IMR-90 (cell line): ENCODE measurements at regions not wholly inside any gene's neighbourhood (a gene's known extent, or its start where the extent isn't known, plus 50 kb on each side); places are given as distances from the start of the nearest gene placed in this dataset.

Experiments used
- ATAC-seq: fragments of 200-7000 bp; cut with Tn5 transposase; 2 replicates; pipeline ENCODE4 v1.9.1; 2020; ENCODE audit warnings: low read depth, mild to moderate bottlenecking, moderate library complexity
- BruUV-seq: library from RNA; stranded (reverse); fragments of 400-500 nt; replicated peaks from 2 replicates; lab custom pipeline; 2021; lab: Mats Ljungman, UMichigan
- CTCF ChIA-PET: fragments of 300-600 bp; formaldehyde crosslinking; extraction: SDS; loops from one replicate; lab custom pipeline; 2021; ENCODE audit warnings: antibody characterized with exemption; lab: Yijun Ruan, JAX
- POLR2A ChIA-PET: fragments of 300-600 bp; sonication (Branson Sonifier 250); formaldehyde crosslinking; loops from one replicate; lab custom pipeline; 2022; ENCODE audit warnings: antibody characterized with exemption; ENCODE audit not compliant: unreplicated experiment; lab: Charles Lee
- DNase-seq: peaks from one replicate; pipeline ENCODE4 v3.0.0; 2013
- H2AFZ ChIP-seq: replicated peaks from 2 replicates; pipeline ENCODE3; 2013; ENCODE audit warnings: low read length, mild to moderate bottlenecking; ENCODE audit not compliant: poor library complexity
- H2AK5ac ChIP-seq: 2 replicates; pipeline ENCODE4 v1.6.1; 2013; ENCODE audit warnings: low read depth, low read length, inconsistent platforms
- H2AK9ac ChIP-seq: replicated peaks from 2 replicates; pipeline ENCODE3; 2013; ENCODE audit warnings: mild to moderate bottlenecking, low read depth, low read length, moderate library complexity; ENCODE audit not compliant: poor library complexity
- H2BK120ac ChIP-seq: 2 replicates; pipeline ENCODE4 v1.6.1; 2013; ENCODE audit warnings: low read depth, low read length, inconsistent platforms
- H2BK15ac ChIP-seq: 3 replicates; pipeline ENCODE4 v1.6.1; 2013; ENCODE audit warnings: low read depth, low read length, inconsistent platforms
- H2BK20ac ChIP-seq: 2 replicates; pipeline ENCODE4 v1.6.1; 2013; ENCODE audit warnings: low read depth, mild to moderate bottlenecking, inconsistent platforms, low read length, moderate library complexity
- H2BK5ac ChIP-seq: 2 replicates; pipeline ENCODE4 v1.6.1; 2013; ENCODE audit warnings: mild to moderate bottlenecking, low read depth, low read length, inconsistent platforms; ENCODE audit not compliant: poor library complexity, severe bottlenecking
- H3K14ac ChIP-seq: replicated peaks from 2 replicates; pipeline ENCODE4 v1.6.1; 2013; ENCODE audit warnings: low read depth, low read length, inconsistent platforms
- H3K18ac ChIP-seq: 2 replicates; pipeline ENCODE4 v1.6.1; 2013; ENCODE audit warnings: low read depth, low read length, control low read depth
- H3K23ac ChIP-seq: 2 replicates; pipeline ENCODE4 v1.6.1; 2013; ENCODE audit warnings: low read depth, low read length, inconsistent platforms
- H3K27ac ChIP-seq: 2 replicates; pipeline ENCODE4 v1.5.1; 2013; ENCODE audit warnings: mild to moderate bottlenecking, control low read depth, low read length; ENCODE audit not compliant: insufficient read depth
- H3K27me3 ChIP-seq: 2 replicates; pipeline ENCODE4 v1.6.1; 2013; ENCODE audit warnings: low read length; ENCODE audit not compliant: control insufficient read depth, insufficient read depth
- H3K36me3 ChIP-seq: 2 replicates; pipeline ENCODE4 v1.6.1; 2013; ENCODE audit warnings: low read length, mixed read lengths; ENCODE audit not compliant: control insufficient read depth, insufficient read depth
- H3K4ac ChIP-seq: 2 replicates; pipeline ENCODE4 v1.6.1; 2013; ENCODE audit warnings: low read depth, low read length, inconsistent platforms
- H3K4me1 ChIP-seq: 2 replicates; pipeline ENCODE4 v1.6.1; 2013; ENCODE audit warnings: low read length, mixed read lengths; ENCODE audit not compliant: control insufficient read depth, insufficient read depth
- H3K4me2 ChIP-seq: 2 replicates; pipeline ENCODE4 v1.6.1; 2013; ENCODE audit warnings: low read depth, mild to moderate bottlenecking, control low read depth, low read length, moderate library complexity
- H3K4me3 ChIP-seq: 2 replicates; pipeline ENCODE4 v1.5.1; 2013; ENCODE audit warnings: low read depth, mild to moderate bottlenecking, control low read depth, low read length, moderate library complexity; ENCODE audit not compliant: insufficient read depth
- H3K56ac ChIP-seq: 2 replicates; pipeline ENCODE4 v1.6.1; 2013; ENCODE audit warnings: low read length, inconsistent platforms; ENCODE audit not compliant: insufficient read depth; ENCODE audit errors: extremely low read depth
- H3K79me1 ChIP-seq, 2 experiments: 2 replicates each; pipeline ENCODE4 v1.6.1; 2013; ENCODE audit warnings: low read length in 2 of 2, inconsistent platforms in 1 of 2, low read depth in 1 of 2
- H3K9ac ChIP-seq: 2 replicates; pipeline ENCODE4 v1.6.1; 2013; ENCODE audit warnings: low read depth, low read length, control low read depth
- H3K9me1 ChIP-seq: 2 replicates; pipeline ENCODE4 v1.6.1; 2013; ENCODE audit warnings: low read length, inconsistent platforms; ENCODE audit not compliant: insufficient read depth
- H3K9me3 ChIP-seq: 2 replicates; pipeline ENCODE4 v1.6.1; 2013; ENCODE audit warnings: low read length; ENCODE audit not compliant: control insufficient read depth, insufficient read depth
- H4K20me1 ChIP-seq: 2 replicates; pipeline ENCODE4 v1.6.1; 2013; ENCODE audit warnings: low read length, inconsistent platforms; ENCODE audit not compliant: insufficient read depth
- H4K5ac ChIP-seq: 2 replicates; pipeline ENCODE4 v1.6.1; 2013; ENCODE audit warnings: mild to moderate bottlenecking, low read depth, low read length, control low read depth
- H4K8ac ChIP-seq, 2 experiments: 2 replicates each; pipeline ENCODE4 v1.6.1; 2013; ENCODE audit warnings: low read depth in 2 of 2, low read length in 2 of 2, control low read depth in 1 of 2, inconsistent platforms in 1 of 2
- H4K91ac ChIP-seq: 2 replicates; pipeline ENCODE4 v1.6.1; 2013; ENCODE audit warnings: low read depth, low read length, inconsistent platforms; ENCODE audit not compliant: insufficient read depth
- MAFK ChIP-seq: IDR thresholded peaks from 2 replicates; pipeline ENCODE4 v1.6.1; 2012; ENCODE audit warnings: low read depth, low read length, improper control_type of control experiment
- RAD21 ChIP-seq: IDR thresholded peaks from 2 replicates; pipeline ENCODE4 v1.6.1; 2012; ENCODE audit warnings: low read length, improper control_type of control experiment
- WGBS, 2 experiments: methylation state at CpG; one replicate each; pipeline versions ENCODE4 v1.1.5 to v1.1.7; 2013; ENCODE audit warnings: missing lambda C conversion rate in 2 of 2; ENCODE audit not compliant: insufficient read length in 1 of 2; ENCODE audit errors: extremely low coverage in 2 of 2; 5-methylcytosine and 5-hydroxymethylcytosine counted together
- dilution Hi-C: fragments of 300-500 bp; cut with HindIII; formaldehyde crosslinking; loops from one replicate; pipeline ENCODE4 v1.14.3; 2018; ENCODE audit warnings: low sequenced_read_pairs; ENCODE audit not compliant: unreplicated experiment
- in situ Hi-C: fragments of 300-500 bp; cut with MboI; formaldehyde crosslinking; loops from 3 replicates; pipeline ENCODE4 v1.14.3; 2019; ENCODE audit warnings: low sequenced_read_pairs, inconsistent platforms, mixed read lengths
- intact Hi-C: fragments of 100-400 bp; cut with micrococcal nuclease; formaldehyde crosslinking; loops from 2 replicates; pipeline ENCODE4 v1.10.0; 2022

GRCh38 chr1:98260412-98260811 lies 339.6 kb upstream of the DPYD start:
- H3K4me3 ChIP-seq: no peak overlapping the region
- no peaks in the 10 kb centered on the region for H3K9me1 ChIP-seq
- ATAC-seq: no peak
- H2AFZ ChIP-seq: no peak overlapping the region
- H3K18ac ChIP-seq: no peak overlapping the region
- H3K4me1 ChIP-seq: 0 out of 2 replicates have a peak, but pooled peaks cover 1% of the 10 kb centered on the region
- H2BK15ac ChIP-seq: no peak overlapping the region
- H2BK5ac ChIP-seq: no peak overlapping the region
- no peak overlapping the region for H3K56ac ChIP-seq
- no peak overlapping the region for H4K5ac ChIP-seq
- no peak overlapping the region for H3K4ac ChIP-seq
- H3K23ac ChIP-seq: no peak overlapping the region
- H3K27me3 ChIP-seq: no peaks in the 10 kb centered on the region
- POLR2A ChIA-PET: no interaction called here
- no peak overlapping the region for H3K4me2 ChIP-seq
- no peak for DNase-seq
- H2BK20ac ChIP-seq: no peak overlapping the region
- WGBS, 2 experiments: no CpG with 5 or more reads among the region's 1 CpG
- no peak overlapping the region for H4K91ac ChIP-seq
- BruUV-seq: no TSS peak
- no peaks in the 10 kb centered on the region for H3K9me3 ChIP-seq
- TF ChIP-seq RAD21 (no peak), MAFK (no peak)
- no peaks in the 10 kb centered on the region for H3K36me3 ChIP-seq
- H4K20me1 ChIP-seq: no peaks in the 10 kb centered on the region
- intact Hi-C loops (no loop called here), in situ Hi-C loops (no loop called here), dilution Hi-C loops (no loop called here)
- CTCF ChIA-PET: interaction anchor here (1.0 kb wide), 1 partner anchor 101 kb away, joined by 3 read pairs; no protein-coding TSS in a partner anchor
- no peak overlapping the region for H3K9ac ChIP-seq
- no peak overlapping the region for H2BK120ac ChIP-seq
- no peak overlapping the region for H3K27ac ChIP-seq
- no peaks in the 10 kb centered on the region for H3K79me1 ChIP-seq
- no peak overlapping the region for H2AK5ac ChIP-seq
- H4K8ac ChIP-seq: no peak overlapping the region
- H3K14ac ChIP-seq: no peak overlapping the region
- no peak overlapping the region for H2AK9ac ChIP-seq
